HepG2 (cell line): ENCODE measurements at regions not wholly inside any gene's neighbourhood (a gene's known extent, or its start where the extent isn't known, plus 50 kb on each side); places are given as distances from the start of the nearest gene placed in this dataset.

ENCODE experiments used
- BRF2 ChIP-seq: sonication (generic); formaldehyde crosslinking; IDR thresholded peaks from 2 replicates; pipeline ENCODE4 v1.8.1; 2022; ENCODE audit warnings: mild to moderate bottlenecking, missing genetic modification reagents
- HIC2 ChIP-seq: sonication (generic); formaldehyde crosslinking; IDR thresholded peaks from 2 replicates; pipeline ENCODE4 v1.9.0; 2022; ENCODE audit warnings: low read depth, missing genetic modification reagents
- HNRNPL ChIP-seq: fragments of 200-400 bp; formaldehyde crosslinking; IDR thresholded peaks from 2 replicates; pipeline ENCODE4 v1.6.1; 2017; ENCODE audit warnings: mild to moderate bottlenecking, low read depth, low read length
- KDM4B ChIP-seq: sonication (generic); formaldehyde crosslinking; IDR thresholded peaks from 2 replicates; pipeline ENCODE4 v1.4.0; 2020; ENCODE audit warnings: missing genetic modification reagents
- REL ChIP-seq: sonication (generic); formaldehyde crosslinking; conservative IDR thresholded peaks from 2 replicates; pipeline ENCODE4 v1.8.0; 2022; ENCODE audit warnings: mild to moderate bottlenecking, missing genetic modification reagents, moderate library complexity
- SIN3B ChIP-seq: fragments of 150-350 bp; IDR thresholded peaks from 2 replicates; pipeline ENCODE4 v1.6.1; 2014; ENCODE audit warnings: low read length
- TOPORS ChIP-seq: sonication (generic); formaldehyde crosslinking; IDR thresholded peaks from 2 replicates; pipeline ENCODE4 v1.8.0; 2023; ENCODE audit warnings: mild to moderate bottlenecking, missing genetic modification reagents
- U2AF1 ChIP-seq: fragments of 200-400 bp; formaldehyde crosslinking; optimal IDR thresholded peaks from 2 replicates; pipeline ENCODE3; 2017; ENCODE audit warnings: mild to moderate bottlenecking, low read depth, low read length
- ZFP82 ChIP-seq: sonication (generic); formaldehyde crosslinking; IDR thresholded peaks from 2 replicates; pipeline ENCODE4 v1.5.1; 2020; ENCODE audit warnings: mild to moderate bottlenecking, missing genetic modification reagents, borderline replicate concordance
- ZFYVE20 ChIP-seq: sonication (generic); formaldehyde crosslinking; IDR thresholded peaks from 2 replicates; pipeline ENCODE4 v1.8.0; 2023; ENCODE audit warnings: low read depth, mild to moderate bottlenecking, moderate library complexity, missing genetic modification reagents, borderline replicate concordance
- ZHX2 ChIP-seq, 2 experiments: sonication (generic) in 1 of 2; formaldehyde crosslinking in 1 of 2; IDR thresholded peaks; 2 replicates each; pipeline versions ENCODE4 v1.6.1 to v1.9.0; 2014 to 2022; ENCODE audit warnings: antibody characterized with exemption in 1 of 2, borderline replicate concordance in 1 of 2, inconsistent platforms in 1 of 2, low read depth in 1 of 2, missing genetic modification reagents in 1 of 2
- ZNF205 ChIP-seq: IDR thresholded peaks from 2 replicates; pipeline ENCODE4 v1.6.1; 2018; ENCODE audit warnings: missing biosample characterization, missing genetic modification reagents
- ZNF567 ChIP-seq: sonication (generic); formaldehyde crosslinking; IDR thresholded peaks from 2 replicates; pipeline ENCODE4 v1.8.1; 2023; ENCODE audit warnings: mild to moderate bottlenecking, missing genetic modification reagents, borderline replicate concordance
- ZNF574 ChIP-seq: sonication (generic); formaldehyde crosslinking; IDR thresholded peaks from 2 replicates; pipeline ENCODE4 v1.4.0; 2020; ENCODE audit warnings: missing genetic modification reagents
- ZNF780A ChIP-seq: sonication (generic); formaldehyde crosslinking; IDR thresholded peaks from 2 replicates; pipeline ENCODE4 v1.8.0; 2022; ENCODE audit warnings: mild to moderate bottlenecking, missing genetic modification reagents, moderate library complexity

GRCh38 chr20:53739799-53740785 is 146.5 kb upstream of the ZNF217 start (continued):
- TF ChIP-seq ZHX2 (IDR thresholded peaks at IDR 0.05; ENCODE audit: low read depth): no peak
- TF ChIP-seq ZHX2 (CRISPR knock-in tag; IDR thresholded peaks at IDR 0.05; ENCODE audit: borderline replicate concordance): no peak
- TF ChIP-seq SIN3B: 0 out of 2 replicates have a peak, but pooled peaks have one; percentile 39
- TF ChIP-seq HIC2: peak; percentile 10; the same call in 1 of the 2 replicates
- no peak for TF ChIP-seq BRF2
- no peak for TF ChIP-seq KDM4B (CRISPR knock-in tag)
- no peak for TF ChIP-seq HNRNPL
- no peak for TF ChIP-seq ZNF780A (CRISPR knock-in tag)
- TF ChIP-seq TOPORS (CRISPR knock-in tag): no peak
- TF ChIP-seq U2AF1: peak; percentile 24
- TF ChIP-seq ZNF205 (CRISPR knock-in tag): 0 out of 2 replicates have a peak, but pooled peaks have one; percentile 24
- no peak for TF ChIP-seq ZFP82 (CRISPR knock-in tag)
- TF ChIP-seq ZNF567 (CRISPR knock-in tag): no peak
- no peak for TF ChIP-seq ZFYVE20 (CRISPR knock-in tag)
- TF ChIP-seq ZNF574 (CRISPR knock-in tag): no peak
- no peak for TF ChIP-seq REL
